Loucy (cell line): ENCODE measurements at regions not wholly inside any gene's neighbourhood (a gene's known extent, or its start where the extent isn't known, plus 50 kb on each side); places are given as distances from the start of the nearest gene placed in this dataset.

ENCODE experiments used
- EZH2phosphoT487 ChIP-seq: fragments of 200-600 bp; IDR thresholded peaks from 2 replicates; pipeline ENCODE4 v1.6.1; 2018; ENCODE audit warnings: antibody characterized with exemption, mild to moderate bottlenecking, moderate library complexity, borderline replicate concordance
- TF ChIP-seq, protein P1 (sequence below): fragments of 200-600 bp; sonication (generic); conservative IDR thresholded peaks from 2 replicates; pipeline ENCODE4 v1.5.1; 2014; ENCODE audit warnings: mild to moderate bottlenecking, antibody characterized with exemption, low read length

DNA sequence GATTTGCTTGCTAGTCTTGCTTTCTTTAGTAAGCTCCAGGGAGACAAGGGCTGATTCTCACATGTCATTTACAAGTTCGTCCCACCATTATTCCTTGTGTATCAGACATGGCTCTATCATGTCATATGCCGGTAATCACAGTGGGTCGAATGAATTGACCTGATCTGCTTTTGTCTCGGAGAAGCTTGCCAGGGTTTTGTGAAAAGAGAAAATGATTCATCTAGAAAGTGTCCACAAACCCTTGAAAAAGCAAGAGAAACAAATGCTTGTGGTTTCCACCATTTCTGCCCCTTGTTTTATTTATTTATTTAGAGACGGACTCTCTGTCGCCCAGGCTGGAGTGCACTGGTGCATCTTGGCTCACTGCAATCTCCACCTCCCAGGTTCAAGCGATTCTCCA is 278.5 kb downstream of the TCF7L2 start:
- TF ChIP-seq, protein P1, sequence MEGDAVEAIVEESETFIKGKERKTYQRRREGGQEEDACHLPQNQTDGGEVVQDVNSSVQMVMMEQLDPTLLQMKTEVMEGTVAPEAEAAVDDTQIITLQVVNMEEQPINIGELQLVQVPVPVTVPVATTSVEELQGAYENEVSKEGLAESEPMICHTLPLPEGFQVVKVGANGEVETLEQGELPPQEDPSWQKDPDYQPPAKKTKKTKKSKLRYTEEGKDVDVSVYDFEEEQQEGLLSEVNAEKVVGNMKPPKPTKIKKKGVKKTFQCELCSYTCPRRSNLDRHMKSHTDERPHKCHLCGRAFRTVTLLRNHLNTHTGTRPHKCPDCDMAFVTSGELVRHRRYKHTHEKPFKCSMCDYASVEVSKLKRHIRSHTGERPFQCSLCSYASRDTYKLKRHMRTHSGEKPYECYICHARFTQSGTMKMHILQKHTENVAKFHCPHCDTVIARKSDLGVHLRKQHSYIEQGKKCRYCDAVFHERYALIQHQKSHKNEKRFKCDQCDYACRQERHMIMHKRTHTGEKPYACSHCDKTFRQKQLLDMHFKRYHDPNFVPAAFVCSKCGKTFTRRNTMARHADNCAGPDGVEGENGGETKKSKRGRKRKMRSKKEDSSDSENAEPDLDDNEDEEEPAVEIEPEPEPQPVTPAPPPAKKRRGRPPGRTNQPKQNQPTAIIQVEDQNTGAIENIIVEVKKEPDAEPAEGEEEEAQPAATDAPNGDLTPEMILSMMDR, result no peak
- no peak for TF ChIP-seq EZH2phosphoT487
